ENCODE measurements at regions not wholly inside any gene's neighbourhood (a gene's known extent, or its start where the extent isn't known, plus 50 kb on each side); places are given as distances from the start of the nearest gene placed in this dataset.

DNA sequence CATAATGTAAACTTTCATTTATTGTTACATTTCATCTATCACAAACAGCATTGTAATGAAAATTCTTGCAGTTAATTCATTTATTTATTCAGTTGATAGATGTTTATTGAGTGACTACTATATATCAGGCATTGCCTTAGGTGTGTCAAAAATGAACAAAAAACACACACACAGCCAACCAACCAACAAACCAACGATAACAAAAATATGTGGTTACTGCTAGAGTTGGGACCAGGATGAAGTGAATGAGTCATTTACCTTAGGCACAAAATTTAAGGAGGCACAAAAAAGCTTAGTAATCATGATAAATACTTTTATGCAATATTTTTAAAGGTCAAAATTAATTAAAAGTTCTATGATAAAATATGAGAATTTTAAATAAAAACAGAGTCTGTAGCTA, 223.4 kb downstream of the CSNK1G3 start:
- peaks cover 3% of the 10 kb centered on the region for H3K9me3 ChIP-seq (ENCODE audit: control insufficient read depth, low read depth, low read length)
- no peak overlapping the region for H2AFZ ChIP-seq (ENCODE audit: control insufficient read depth, low read length)
- dilution Hi-C loops (cut with MboI; ENCODE audit: extremely low pct_ligation_motif_present, low sequenced_read_pairs): no loop called here
- DNase-seq (ENCODE audit: low read depth, low spot score): peak; percentile 13
- H3K4me1 ChIP-seq (ENCODE audit: control insufficient read depth, extremely low read depth, insufficient read depth, low read length): no peaks in the 10 kb centered on the region
- H3K9ac ChIP-seq (ENCODE audit: control insufficient read depth, extremely low read depth, insufficient read depth, low read length): no peak overlapping the region
- H3K4me2 ChIP-seq (ENCODE audit: control insufficient read depth, extremely low read depth, insufficient read depth, low read depth, low read length): no peak overlapping the region
- no peaks in the 10 kb centered on the region for H3K79me2 ChIP-seq (ENCODE audit: control insufficient read depth, insufficient read depth, low read length)
- TF ChIP-seq, protein P1, sequence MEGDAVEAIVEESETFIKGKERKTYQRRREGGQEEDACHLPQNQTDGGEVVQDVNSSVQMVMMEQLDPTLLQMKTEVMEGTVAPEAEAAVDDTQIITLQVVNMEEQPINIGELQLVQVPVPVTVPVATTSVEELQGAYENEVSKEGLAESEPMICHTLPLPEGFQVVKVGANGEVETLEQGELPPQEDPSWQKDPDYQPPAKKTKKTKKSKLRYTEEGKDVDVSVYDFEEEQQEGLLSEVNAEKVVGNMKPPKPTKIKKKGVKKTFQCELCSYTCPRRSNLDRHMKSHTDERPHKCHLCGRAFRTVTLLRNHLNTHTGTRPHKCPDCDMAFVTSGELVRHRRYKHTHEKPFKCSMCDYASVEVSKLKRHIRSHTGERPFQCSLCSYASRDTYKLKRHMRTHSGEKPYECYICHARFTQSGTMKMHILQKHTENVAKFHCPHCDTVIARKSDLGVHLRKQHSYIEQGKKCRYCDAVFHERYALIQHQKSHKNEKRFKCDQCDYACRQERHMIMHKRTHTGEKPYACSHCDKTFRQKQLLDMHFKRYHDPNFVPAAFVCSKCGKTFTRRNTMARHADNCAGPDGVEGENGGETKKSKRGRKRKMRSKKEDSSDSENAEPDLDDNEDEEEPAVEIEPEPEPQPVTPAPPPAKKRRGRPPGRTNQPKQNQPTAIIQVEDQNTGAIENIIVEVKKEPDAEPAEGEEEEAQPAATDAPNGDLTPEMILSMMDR (optimal IDR thresholded peaks at IDR 0.05 in 1 of 3, IDR thresholded peaks at IDR 0.05 in 1 of 3, conservative IDR thresholded peaks at IDR 0.05 in 1 of 3; ENCODE audit: extremely low read depth in 1 of 3, insufficient read depth in 2 of 3, low read length in 3 of 3): no peak
- no peak for TF ChIP-seq EZH2 (IDR thresholded peaks at IDR 0.05; ENCODE audit: low read length)
- H4K20me1 ChIP-seq (ENCODE audit: control insufficient read depth, extremely low read depth, insufficient read depth, low read length): no peaks in the 10 kb centered on the region
- H3K27ac ChIP-seq (ENCODE audit: control insufficient read depth, insufficient read depth, low read length): no peak overlapping the region
- no peaks in the 10 kb centered on the region for H3K36me3 ChIP-seq (ENCODE audit: control insufficient read depth in 2 of 2, extremely low read depth in 1 of 2, insufficient read depth in 2 of 2, low read length in 2 of 2)
- no peaks in the 10 kb centered on the region for H3K9me1 ChIP-seq (ENCODE audit: control insufficient read depth, extremely low read depth, insufficient read depth, low read length)
- H3K27me3 ChIP-seq (ENCODE audit: control insufficient read depth, extremely low read depth, insufficient read depth, low read length): no peaks in the 10 kb centered on the region
- no peak overlapping the region for H3K4me3 ChIP-seq (ENCODE audit: control insufficient read depth in 2 of 3, extremely low read depth in 1 of 3, insufficient read depth in 2 of 3, low read depth in 1 of 3, low read length in 3 of 3)
- peak; percentile 52 for FAIRE-seq

DNA sequence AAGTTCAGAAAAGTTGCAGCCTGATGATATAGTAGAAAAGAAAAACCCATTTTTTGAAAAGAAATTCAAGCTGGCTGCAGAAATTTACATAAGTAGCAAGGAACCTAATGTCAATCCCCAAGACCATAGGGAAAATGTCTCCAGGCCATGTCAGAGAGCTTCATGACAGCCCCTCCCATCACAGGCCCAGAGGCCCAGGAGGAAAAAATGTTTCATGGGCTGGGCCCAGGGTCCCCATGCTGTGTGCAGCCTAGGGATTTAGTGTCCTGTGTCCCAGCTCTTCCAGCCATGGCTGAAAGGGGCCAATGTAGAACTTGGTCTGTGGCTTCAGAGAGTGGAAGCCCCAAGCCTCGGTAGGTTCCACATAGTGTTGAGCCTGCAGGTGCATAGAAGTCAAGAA, 220.3 kb downstream of the CSNK1G3 start:
- dilution Hi-C loops (cut with MboI; ENCODE audit: extremely low pct_ligation_motif_present, low sequenced_read_pairs): no loop called here
- TF ChIP-seq EZH2 (IDR thresholded peaks at IDR 0.05; ENCODE audit: low read length): no peak
- TF ChIP-seq, protein P1 (optimal IDR thresholded peaks at IDR 0.05 in 1 of 3, IDR thresholded peaks at IDR 0.05 in 1 of 3, conservative IDR thresholded peaks at IDR 0.05 in 1 of 3; ENCODE audit: extremely low read depth in 1 of 3, insufficient read depth in 2 of 3, low read length in 3 of 3): no peak

More for the DNA sequence above, 220.3 kb downstream of the CSNK1G3 start:
- no peak overlapping the region for H3K4me2 ChIP-seq (ENCODE audit: control insufficient read depth, extremely low read depth, insufficient read depth, low read depth, low read length)
- H4K20me1 ChIP-seq (ENCODE audit: control insufficient read depth, extremely low read depth, insufficient read depth, low read length): no peaks in the 10 kb centered on the region
- peaks cover 3% of the 10 kb centered on the region for H3K9me3 ChIP-seq (ENCODE audit: control insufficient read depth, low read depth, low read length)
- H3K4me3 ChIP-seq (ENCODE audit: control insufficient read depth in 2 of 3, extremely low read depth in 1 of 3, insufficient read depth in 2 of 3, low read depth in 1 of 3, low read length in 3 of 3): no peak overlapping the region
- H3K79me2 ChIP-seq (ENCODE audit: control insufficient read depth, insufficient read depth, low read length): no peaks in the 10 kb centered on the region
- no peaks in the 10 kb centered on the region for H3K27me3 ChIP-seq (ENCODE audit: control insufficient read depth, extremely low read depth, insufficient read depth, low read length)
- no peak overlapping the region for H3K9ac ChIP-seq (ENCODE audit: control insufficient read depth, extremely low read depth, insufficient read depth, low read length)
- FAIRE-seq: no peak
- H3K27ac ChIP-seq (ENCODE audit: control insufficient read depth, insufficient read depth, low read length): no peak overlapping the region
- no peaks in the 10 kb centered on the region for H3K4me1 ChIP-seq (ENCODE audit: control insufficient read depth, extremely low read depth, insufficient read depth, low read length)
- H3K9me1 ChIP-seq (ENCODE audit: control insufficient read depth, extremely low read depth, insufficient read depth, low read length): no peaks in the 10 kb centered on the region
- no peak for DNase-seq (ENCODE audit: low read depth, low spot score)
- no peak overlapping the region for H2AFZ ChIP-seq (ENCODE audit: control insufficient read depth, low read length)
- no peaks in the 10 kb centered on the region for H3K36me3 ChIP-seq (ENCODE audit: control insufficient read depth in 2 of 2, extremely low read depth in 1 of 2, insufficient read depth in 2 of 2, low read length in 2 of 2)

Data from keratinocyte (primary cell).